Parathyroid adenoma (tissue), 2 donors: ENCODE measurements at regions not wholly inside any gene's neighbourhood (a gene's known extent, or its start where the extent isn't known, plus 50 kb on each side); places are given as distances from the start of the nearest gene placed in this dataset.

ENCODE experiments used
- H2AFZ ChIP-seq: fragments of 300-600 bp; sonication (generic); one replicate; pipeline ENCODE4 v1.7.0; 2017; ENCODE audit warnings: antibody characterized with exemption, mild to moderate bottlenecking
- H3K27ac ChIP-seq: fragments of 300-600 bp; sonication (generic); one replicate; pipeline ENCODE4 v1.7.0; 2017
- H3K27me3 ChIP-seq: fragments of 300-600 bp; sonication (generic); one replicate; pipeline ENCODE4 v1.7.0; 2017; ENCODE audit warnings: low read length; ENCODE audit not compliant: control insufficient read depth, insufficient read depth
- H3K36me3 ChIP-seq: fragments of 300-600 bp; sonication (generic); one replicate; pipeline ENCODE4 v1.7.0; 2017; ENCODE audit warnings: low read length; ENCODE audit not compliant: control insufficient read depth, insufficient read depth
- H3K4me1 ChIP-seq: fragments of 300-600 bp; sonication (generic); one replicate; pipeline ENCODE4 v1.7.0; 2017; ENCODE audit warnings: control low read depth
- H3K4me2 ChIP-seq: fragments of 300-600 bp; sonication (generic); one replicate; pipeline ENCODE4 v1.7.0; 2017; ENCODE audit warnings: low read length
- H3K4me3 ChIP-seq: fragments of 300-600 bp; sonication (generic); one replicate; pipeline ENCODE4 v1.7.0; 2017; ENCODE audit warnings: low read depth, low read length
- H3K79me2 ChIP-seq: fragments of 300-600 bp; sonication (generic); one replicate; pipeline ENCODE4 v1.7.0; 2017; ENCODE audit warnings: control low read depth
- H3K9ac ChIP-seq: fragments of 300-600 bp; sonication (generic); one replicate; pipeline ENCODE4 v1.7.0; 2017; ENCODE audit warnings: mild to moderate bottlenecking
- H3K9me3 ChIP-seq: fragments of 300-600 bp; sonication (generic); one replicate; pipeline ENCODE4 v1.7.0; 2017; ENCODE audit warnings: low read length; ENCODE audit not compliant: control insufficient read depth
- TF ChIP-seq, protein P1 (sequence below): fragments of 300-600 bp; sonication (generic); IDR thresholded peaks from one replicate; pipeline ENCODE4 v1.7.0; 2017; ENCODE audit warnings: antibody characterized with exemption, mild to moderate bottlenecking
- donor health status: primary hyperparathyroidism.

DNA sequence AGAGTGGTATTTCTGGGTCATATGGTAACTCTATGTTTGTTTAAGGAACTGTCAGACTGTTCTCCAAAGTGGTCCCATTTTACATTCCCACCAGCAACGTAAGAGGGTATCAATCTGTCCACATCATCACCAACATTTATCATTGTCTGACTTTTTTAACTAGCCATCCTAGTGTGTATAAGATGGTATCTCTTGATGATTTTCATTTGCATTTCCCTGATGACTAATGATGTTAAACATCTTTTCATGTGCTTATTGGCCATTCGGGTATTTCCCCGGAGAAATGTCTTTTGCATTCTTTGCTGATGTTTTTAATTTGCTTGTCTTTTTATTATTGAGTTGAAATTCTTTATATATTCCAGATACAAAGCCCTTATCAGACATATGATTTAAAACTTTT, 370.1 kb upstream of the NR5A2 start:
- Histone ChIP-seq H3K4me1 (no peaks in the 10 kb centered on the region), H3K4me2 (no peak overlapping the region), H3K4me3 (no peak overlapping the region), H3K9ac (no peak overlapping the region), H2AFZ (no peak overlapping the region), H3K27ac (no peak overlapping the region), H3K79me2 (no peaks in the 10 kb centered on the region), H3K36me3 (no peaks in the 10 kb centered on the region), H3K9me3 (no peaks in the 10 kb centered on the region), H3K27me3 (no peaks in the 10 kb centered on the region)
- TF ChIP-seq, protein P1, sequence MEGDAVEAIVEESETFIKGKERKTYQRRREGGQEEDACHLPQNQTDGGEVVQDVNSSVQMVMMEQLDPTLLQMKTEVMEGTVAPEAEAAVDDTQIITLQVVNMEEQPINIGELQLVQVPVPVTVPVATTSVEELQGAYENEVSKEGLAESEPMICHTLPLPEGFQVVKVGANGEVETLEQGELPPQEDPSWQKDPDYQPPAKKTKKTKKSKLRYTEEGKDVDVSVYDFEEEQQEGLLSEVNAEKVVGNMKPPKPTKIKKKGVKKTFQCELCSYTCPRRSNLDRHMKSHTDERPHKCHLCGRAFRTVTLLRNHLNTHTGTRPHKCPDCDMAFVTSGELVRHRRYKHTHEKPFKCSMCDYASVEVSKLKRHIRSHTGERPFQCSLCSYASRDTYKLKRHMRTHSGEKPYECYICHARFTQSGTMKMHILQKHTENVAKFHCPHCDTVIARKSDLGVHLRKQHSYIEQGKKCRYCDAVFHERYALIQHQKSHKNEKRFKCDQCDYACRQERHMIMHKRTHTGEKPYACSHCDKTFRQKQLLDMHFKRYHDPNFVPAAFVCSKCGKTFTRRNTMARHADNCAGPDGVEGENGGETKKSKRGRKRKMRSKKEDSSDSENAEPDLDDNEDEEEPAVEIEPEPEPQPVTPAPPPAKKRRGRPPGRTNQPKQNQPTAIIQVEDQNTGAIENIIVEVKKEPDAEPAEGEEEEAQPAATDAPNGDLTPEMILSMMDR = no peak

- no peaks in the 10 kb centered on the region for H3K27me3 ChIP-seq
- no peaks in the 10 kb centered on the region for H3K4me1 ChIP-seq
- H3K9ac ChIP-seq = no peak overlapping the region
- no peak overlapping the region for H3K27ac ChIP-seq
- H3K4me2 ChIP-seq = no peak overlapping the region
- H3K36me3 ChIP-seq = no peaks in the 10 kb centered on the region
- H2AFZ ChIP-seq = no peak overlapping the region
- H3K4me3 ChIP-seq = no peak overlapping the region
- H3K79me2 ChIP-seq = no peaks in the 10 kb centered on the region
- no peaks in the 10 kb centered on the region for H3K9me3 ChIP-seq
- TF ChIP-seq, protein P1 = no peak
Measured at GRCh38 chr1:199660071-199660470, 367.4 kb upstream of the NR5A2 start.

DNA sequence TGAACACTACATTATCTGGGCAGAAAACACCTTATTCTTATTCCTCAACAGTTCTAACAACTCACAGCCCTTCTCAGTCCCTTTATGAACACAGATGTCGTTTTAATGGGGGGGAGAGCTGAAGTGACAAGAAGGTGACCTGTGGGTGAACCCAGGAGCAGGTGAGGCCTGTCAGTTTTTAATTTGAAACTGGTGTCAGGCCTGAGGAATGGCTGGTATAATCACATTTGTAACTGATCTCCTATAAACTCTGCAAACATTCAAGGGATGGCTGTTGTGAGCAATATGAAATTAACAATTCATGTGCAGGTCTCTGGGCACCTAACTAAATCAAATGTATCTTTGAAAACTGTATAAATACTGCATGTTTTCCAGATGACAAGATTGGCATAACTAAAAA, 362.1 kb upstream of the NR5A2 start:
- no peak overlapping the region for H3K4me2 ChIP-seq
- no peaks in the 10 kb centered on the region for H3K79me2 ChIP-seq
- H3K4me3 ChIP-seq = no peak overlapping the region
- H2AFZ ChIP-seq = no peak overlapping the region
- H3K9ac ChIP-seq = no peak overlapping the region
- no peaks in the 10 kb centered on the region for H3K4me1 ChIP-seq
- H3K27ac ChIP-seq = no peak overlapping the region
- TF ChIP-seq, protein P1 = no peak
- H3K36me3 ChIP-seq = no peaks in the 10 kb centered on the region
- H3K9me3 ChIP-seq = no peaks in the 10 kb centered on the region
- H3K27me3 ChIP-seq = no peaks in the 10 kb centered on the region

GRCh38 chr1:199667089-199667488, 360.4 kb upstream of the NR5A2 start:
- TF ChIP-seq, protein P1 = no peak
- no peak overlapping the region for H3K27ac ChIP-seq
- H3K4me3 ChIP-seq = no peak overlapping the region
- H3K27me3 ChIP-seq = no peaks in the 10 kb centered on the region
- no peak overlapping the region for H3K4me2 ChIP-seq
- no peaks in the 10 kb centered on the region for H3K9me3 ChIP-seq
- H3K79me2 ChIP-seq = no peaks in the 10 kb centered on the region
- no peak overlapping the region for H2AFZ ChIP-seq
- no peaks in the 10 kb centered on the region for H3K4me1 ChIP-seq
- H3K36me3 ChIP-seq = no peaks in the 10 kb centered on the region
- no peak overlapping the region for H3K9ac ChIP-seq

DNA sequence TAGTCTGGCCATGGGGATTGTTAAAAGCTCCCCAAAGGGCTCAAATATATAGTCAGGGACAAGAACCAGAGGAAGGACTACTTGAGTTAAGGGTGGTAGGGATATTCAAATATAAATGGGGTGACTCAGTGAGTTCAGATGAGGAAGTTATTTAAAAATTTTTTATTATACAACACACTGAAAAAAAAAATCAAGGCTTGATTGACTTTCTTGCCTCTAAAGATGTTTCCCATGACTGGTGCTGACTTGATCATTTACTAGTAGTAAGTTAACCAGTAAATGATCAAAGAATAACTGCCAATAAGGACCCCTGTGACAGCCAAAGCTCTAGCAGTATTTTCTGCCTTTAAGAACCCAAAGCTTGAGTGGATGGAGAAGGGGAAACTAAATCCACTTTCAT, 357.6 kb upstream of the NR5A2 start:
- H3K9ac ChIP-seq = no peak overlapping the region
- no peaks in the 10 kb centered on the region for H3K79me2 ChIP-seq
- no peak overlapping the region for H3K4me2 ChIP-seq
- TF ChIP-seq, protein P1 = no peak
- no peaks in the 10 kb centered on the region for H3K9me3 ChIP-seq
- no peak overlapping the region for H3K4me3 ChIP-seq
- no peak overlapping the region for H3K27ac ChIP-seq
- no peaks in the 10 kb centered on the region for H3K27me3 ChIP-seq
- H3K36me3 ChIP-seq = no peaks in the 10 kb centered on the region
- no peak overlapping the region for H2AFZ ChIP-seq
- no peaks in the 10 kb centered on the region for H3K4me1 ChIP-seq
